GM21619 (cell line): ENCODE measurements at regions not wholly inside any gene's neighbourhood (a gene's known extent, or its start where the extent isn't known, plus 50 kb on each side); places are given as distances from the start of the nearest gene placed in this dataset.
"Not testable (repeated sequence)": the region's sequence is repeated elsewhere in the genome, so short reads cannot be mapped to it uniquely, and the experiment has no call there.

Source experiments
- ATAC-seq: cut with Tn5 transposase; IDR thresholded peaks from one replicate; pipeline ENCODE4 v1.9.1; 2021; ENCODE audit not compliant: unreplicated experiment

GRCh38 chr6:82118150-82118562 lies 129.4 kb downstream of the IBTK start:
- no peak for ATAC-seq

- ATAC-seq = no peak
Observed at GRCh38 chr6:82114748-82115147, 132.8 kb downstream of the IBTK start.

GRCh38 chr6:82113231-82113630 lies 134.3 kb downstream of the IBTK start:
- no peak for ATAC-seq

- ATAC-seq = no peak
Observed at GRCh38 chr6:82111818-82112217, 135.7 kb downstream of the IBTK start.

GRCh38 chr6:82111114-82111513 lies 136.4 kb downstream of the IBTK start:
- ATAC-seq = no peak

- not testable (repeated sequence) for ATAC-seq
Observed at GRCh38 chr6:82103171-82103570, 144.4 kb downstream of the IBTK start.

GRCh38 chr6:82101374-82102114 lies 146.0 kb downstream of the IBTK start:
- not testable (repeated sequence) for ATAC-seq

GRCh38 chr6:82100763-82101162 lies 146.8 kb downstream of the IBTK start:
- not testable (repeated sequence) for ATAC-seq

- no peak for ATAC-seq
Observed at GRCh38 chr6:82097676-82098075, 149.9 kb downstream of the IBTK start.

- ATAC-seq = no peak
Observed at GRCh38 chr6:82095091-82095490, 152.5 kb downstream of the IBTK start.

- no peak for ATAC-seq
Observed at GRCh38 chr6:82094166-82094806, 153.3 kb downstream of the IBTK start.

GRCh38 chr6:82088978-82089771 lies 158.4 kb downstream of the IBTK start:
- no peak for ATAC-seq

- no peak for ATAC-seq
Observed at GRCh38 chr6:82086944-82087343, 160.6 kb downstream of the IBTK start.

GRCh38 chr6:82085701-82086100 lies 161.8 kb downstream of the IBTK start:
- no peak for ATAC-seq

GRCh38 chr6:82084324-82084920 lies 163.1 kb downstream of the IBTK start:
- ATAC-seq = no peak

- no peak for ATAC-seq
Observed at GRCh38 chr6:82083646-82084045, 163.9 kb downstream of the IBTK start.

GRCh38 chr6:82080767-82081166 lies 166.8 kb downstream of the IBTK start:
- no peak for ATAC-seq

GRCh38 chr6:82078286-82078908 lies 169.1 kb downstream of the IBTK start:
- ATAC-seq = no peak

- no peak for ATAC-seq
Observed at GRCh38 chr6:82076916-82077315, 170.6 kb downstream of the IBTK start.

- ATAC-seq = no peak
Observed at GRCh38 chr6:82074556-82074955, 173.0 kb downstream of the IBTK start.

- no peak for ATAC-seq
Observed at GRCh38 chr6:82073484-82073883, 174.1 kb downstream of the IBTK start.
